ENCODE measurements at regions not wholly inside any gene's neighbourhood (a gene's known extent, or its start where the extent isn't known, plus 50 kb on each side); places are given as distances from the start of the nearest gene placed in this dataset.

DNA sequence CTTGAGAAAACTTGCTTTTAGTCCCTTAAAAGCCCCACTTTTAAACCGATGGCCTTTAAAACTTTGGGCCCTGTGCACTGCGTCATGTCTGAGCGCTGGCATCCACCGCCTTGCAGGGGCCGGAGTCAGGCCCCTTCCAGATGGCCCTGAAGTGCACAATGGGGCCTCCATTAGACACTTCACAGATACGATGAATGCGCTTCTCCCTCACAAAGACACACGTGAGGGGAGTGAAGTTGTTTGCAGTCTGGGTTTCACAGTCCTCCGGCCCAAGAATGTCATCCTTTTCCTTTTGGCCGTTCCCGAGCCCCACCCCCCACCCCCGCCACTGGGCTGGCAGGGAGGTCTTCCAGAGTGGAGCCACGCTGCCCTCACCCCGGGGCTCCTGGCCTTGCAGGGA lies 415.1 kb upstream of the SALL3 start:
- no peak for DNase-seq (ENCODE audit: low spot score)

GRCh38 chr18:78565240-78565639 lies 414.4 kb upstream of the SALL3 start:
- no peak for DNase-seq (ENCODE audit: low spot score)

- no peak for DNase-seq (ENCODE audit: low spot score)
These were observed 413.6 kb upstream of the SALL3 start for GRCh38 chr18:78566065-78566464.

DNA sequence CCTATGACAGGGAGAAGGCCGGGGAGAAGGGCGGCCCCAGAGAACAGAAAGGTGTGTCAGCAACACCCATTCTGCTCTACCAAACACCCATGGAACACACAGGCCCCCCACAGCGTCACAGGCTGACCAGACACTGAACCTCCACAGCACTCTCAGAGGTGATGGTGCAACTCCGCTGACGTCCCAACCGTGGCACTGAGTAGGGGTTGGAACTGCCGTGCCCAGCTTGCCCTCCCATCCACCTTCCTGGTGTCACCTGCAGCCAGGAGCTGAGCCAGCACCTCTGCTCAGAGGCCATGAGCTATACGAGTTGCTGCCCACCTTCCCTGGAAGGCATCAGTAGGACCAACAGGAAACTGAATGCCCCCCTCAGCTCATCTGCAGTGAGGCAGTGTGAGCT lies 412.9 kb upstream of the SALL3 start:
- DNase-seq (ENCODE audit: low spot score) = no peak

DNA sequence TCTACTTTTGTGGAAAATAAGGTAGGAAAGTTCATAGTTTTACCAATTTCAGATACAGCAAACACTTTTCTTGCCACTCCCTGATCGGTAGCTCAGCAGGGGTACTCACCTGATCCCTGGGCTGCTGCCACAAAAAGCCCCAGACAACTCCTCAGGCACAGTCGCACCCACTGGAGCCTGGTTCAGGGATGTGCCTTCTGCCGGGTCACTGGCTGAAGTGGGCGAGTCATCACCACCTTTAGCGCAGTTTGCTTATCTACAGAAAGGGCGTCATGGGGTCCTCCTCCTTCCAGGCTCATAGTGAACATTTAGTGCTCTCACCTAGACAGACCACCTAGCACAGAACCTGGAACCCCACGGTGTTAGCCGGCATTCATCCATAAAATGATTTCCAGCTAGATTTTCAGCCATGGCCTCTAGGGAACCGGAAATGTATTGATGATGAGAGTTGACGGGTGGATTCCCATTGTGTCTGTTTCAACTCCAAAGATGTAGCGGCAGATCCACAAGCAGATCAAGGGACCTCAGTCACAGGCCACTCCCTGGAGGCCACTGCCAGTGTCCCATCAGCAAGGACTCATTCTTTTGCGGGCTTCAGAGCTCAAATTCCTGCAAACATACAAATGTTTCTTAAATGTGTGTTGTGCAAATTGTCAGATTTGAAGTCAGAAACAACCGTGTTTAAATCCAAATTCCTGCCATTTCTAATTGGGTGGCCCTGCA lies 408.4 kb upstream of the SALL3 start:
- no peak for DNase-seq (ENCODE audit: low spot score)

DNA sequence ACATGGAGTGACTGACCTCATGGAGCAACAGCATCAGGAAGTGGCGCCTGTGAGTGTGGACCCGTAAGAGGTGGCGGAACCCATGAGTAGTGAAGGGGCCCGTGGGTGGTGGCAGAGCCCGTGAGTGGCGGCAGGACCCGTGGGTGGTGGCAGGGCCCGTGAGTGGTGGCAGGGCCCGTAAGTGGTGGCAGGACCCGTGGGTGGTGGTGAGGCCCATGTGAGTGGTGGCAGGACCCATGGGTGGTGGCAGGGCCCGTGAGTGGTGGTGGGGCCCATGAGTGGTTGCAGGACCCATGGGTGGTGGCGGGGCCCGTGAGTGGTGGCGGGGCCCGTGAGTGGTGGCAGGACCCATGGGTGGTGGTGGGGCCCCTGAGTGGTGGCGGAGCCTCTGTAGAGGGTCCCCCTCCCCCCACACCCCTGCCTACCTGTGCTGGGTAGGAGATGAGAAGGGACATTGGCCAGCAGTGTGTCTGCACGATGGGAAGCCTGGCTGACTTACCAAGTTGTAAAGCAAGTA lies 407.7 kb upstream of the SALL3 start:
- no peak for DNase-seq (ENCODE audit: low spot score)

GRCh38 chr18:78573773-78574172 lies 405.8 kb upstream of the SALL3 start:
- DNase-seq (ENCODE audit: low spot score) = no peak

- DNase-seq (ENCODE audit: low spot score) = no peak
These were observed 402.7 kb upstream of the SALL3 start for GRCh38 chr18:78576967-78577366.

DNA sequence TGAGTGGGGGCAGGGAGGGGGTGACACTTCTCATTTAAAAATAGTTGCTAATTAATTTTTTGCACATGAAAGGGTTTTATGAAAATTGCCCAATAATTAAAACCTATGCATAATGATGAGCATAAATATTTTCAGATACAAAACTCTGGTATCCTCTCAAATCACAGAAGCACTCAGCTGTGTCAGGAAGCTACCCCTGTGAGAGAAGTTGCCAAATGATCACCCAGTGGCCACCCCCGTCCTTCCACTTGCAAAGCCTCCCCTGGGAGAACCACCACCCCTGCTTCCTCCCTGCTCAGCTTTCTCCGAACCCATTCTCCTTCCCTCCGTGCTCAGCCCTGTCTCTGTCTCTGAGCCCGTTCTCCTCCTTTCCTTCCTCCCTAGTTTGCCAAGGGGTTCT lies 400.2 kb upstream of the SALL3 start:
- no peak for DNase-seq (ENCODE audit: low spot score)

- DNase-seq (ENCODE audit: low spot score) = no peak
These were observed 399.6 kb upstream of the SALL3 start for GRCh38 chr18:78579854-78580577.

- no peak for DNase-seq (ENCODE audit: low spot score)
These were observed 398.7 kb upstream of the SALL3 start for GRCh38 chr18:78580835-78581339.

GRCh38 chr18:78582181-78582709 lies 397.4 kb upstream of the SALL3 start:
- no peak for DNase-seq (ENCODE audit: low spot score)

GRCh38 chr18:78582898-78583738 lies 396.5 kb upstream of the SALL3 start:
- no peak for DNase-seq (ENCODE audit: low spot score)

DNA sequence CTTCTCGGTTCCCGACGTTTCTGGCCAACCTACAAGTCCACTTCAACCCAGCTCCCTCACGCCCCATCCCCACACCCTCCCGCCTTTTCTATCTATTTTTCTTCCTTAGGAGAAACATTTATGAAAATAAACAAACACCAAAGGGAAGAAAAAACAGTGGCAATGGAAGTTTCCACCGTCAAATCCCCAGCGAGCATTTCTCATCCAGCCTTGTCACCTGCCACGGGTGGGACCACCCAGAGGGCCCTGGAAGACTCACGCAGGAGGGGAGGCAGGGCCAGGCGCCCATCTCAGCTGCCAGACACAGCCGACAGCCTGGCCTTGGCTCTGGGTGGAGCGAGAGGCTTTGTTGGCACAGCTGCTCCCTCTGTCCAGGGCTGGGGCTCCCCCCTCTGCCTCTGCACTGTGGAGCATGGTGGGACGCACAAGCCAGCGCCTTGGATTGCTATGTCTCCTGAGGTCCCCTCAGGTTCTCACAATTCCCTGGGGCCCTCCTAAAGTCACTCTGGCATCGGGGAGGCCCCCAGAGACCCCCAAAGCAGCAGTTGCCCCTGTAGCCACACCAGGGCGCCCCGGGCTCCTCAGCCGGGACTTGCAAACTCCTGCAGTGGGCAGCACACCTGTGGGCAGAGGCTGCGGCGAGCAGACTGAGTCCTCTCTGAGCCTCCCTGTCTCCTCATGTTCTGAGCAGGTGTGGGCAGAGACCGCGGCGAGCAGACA lies 395.7 kb upstream of the SALL3 start:
- DNase-seq (ENCODE audit: low spot score) = no peak

DNA sequence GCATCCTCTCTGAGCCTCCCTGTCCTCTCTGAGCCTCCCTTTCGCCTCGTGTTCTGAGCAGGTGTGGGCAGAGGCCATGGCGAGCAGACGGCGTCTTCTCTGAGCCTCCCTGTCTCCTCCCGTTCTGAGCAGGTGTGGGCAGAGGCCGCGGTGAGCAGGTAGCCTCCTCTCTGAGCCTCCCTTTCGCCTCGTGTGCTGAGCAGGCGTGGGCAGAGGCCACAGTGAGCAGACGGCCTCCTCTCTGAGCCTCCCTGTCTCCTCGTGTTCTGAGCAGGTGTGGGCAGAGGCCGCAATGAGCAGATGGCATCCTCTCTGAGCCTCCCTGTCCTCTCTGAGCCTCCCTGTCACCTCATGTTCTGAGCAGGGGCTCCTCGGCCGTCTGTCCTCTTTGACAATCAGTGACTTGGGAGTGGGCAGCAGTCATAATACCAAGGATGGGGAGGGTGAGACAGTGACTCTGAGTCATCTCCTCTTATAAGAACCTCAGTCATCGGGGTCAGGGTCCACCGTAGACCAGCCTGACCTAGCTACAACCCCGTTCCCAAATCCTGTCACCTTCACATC lies 395.1 kb upstream of the SALL3 start:
- DNase-seq (ENCODE audit: low spot score) = no peak

GRCh38 chr18:78586586-78586985 lies 393.0 kb upstream of the SALL3 start:
- DNase-seq (ENCODE audit: low spot score) = no peak

GRCh38 chr18:78587096-78587495 lies 392.5 kb upstream of the SALL3 start:
- peak; percentile 22 for DNase-seq (ENCODE audit: low spot score)

GRCh38 chr18:78587626-78588600 lies 391.7 kb upstream of the SALL3 start:
- DNase-seq (ENCODE audit: low spot score) = no peak

DNA sequence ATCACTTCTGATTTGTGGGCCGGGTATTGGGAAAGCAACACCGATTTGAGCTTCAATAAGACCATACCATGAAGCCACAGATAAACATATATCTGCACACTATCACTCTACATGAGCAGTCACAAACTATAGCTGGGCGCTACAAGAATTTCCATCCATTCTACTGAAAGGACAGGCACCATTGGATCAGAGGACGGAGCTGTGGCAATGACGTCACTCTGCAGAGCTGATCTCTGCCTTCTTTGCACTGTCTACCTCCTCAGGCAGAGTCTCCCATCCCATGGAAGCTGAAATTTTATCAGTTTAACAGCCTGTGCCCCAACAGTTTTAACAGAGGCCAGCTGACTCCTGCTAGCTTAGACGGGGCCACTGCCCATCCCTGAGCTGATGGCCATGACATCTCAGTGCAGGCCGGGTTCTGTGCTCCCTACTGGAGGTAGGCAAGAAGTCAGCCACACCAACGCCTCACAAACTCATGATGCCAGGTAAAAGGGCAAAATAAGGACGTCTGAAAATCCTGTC lies 389.6 kb upstream of the SALL3 start:
- no peak for DNase-seq (ENCODE audit: low spot score)

GRCh38 chr18:78595453-78595852 lies 384.2 kb upstream of the SALL3 start:
- no peak for DNase-seq (ENCODE audit: low spot score)
